ENCODE measurements at regions not wholly inside any gene's neighbourhood (a gene's known extent, or its start where the extent isn't known, plus 50 kb on each side); places are given as distances from the start of the nearest gene placed in this dataset.

- Histone ChIP-seq H3K27ac (no peak overlapping the region), H3K4me3 (no peak overlapping the region), H3K36me3 (no peaks in the 10 kb centered on the region), H3K27me3 (peaks cover 0 to 6% of the 10 kb centered on the region in 2 donors), H3K4me1 (no peaks in the 10 kb centered on the region), H3K9me3 (no peaks in the 10 kb centered on the region)
- DNase-seq: no peak
- intact Hi-C loops (cut with DNase I; ENCODE audit: low total_unique reads): no loop called here
- TF ChIP-seq, protein P1, sequence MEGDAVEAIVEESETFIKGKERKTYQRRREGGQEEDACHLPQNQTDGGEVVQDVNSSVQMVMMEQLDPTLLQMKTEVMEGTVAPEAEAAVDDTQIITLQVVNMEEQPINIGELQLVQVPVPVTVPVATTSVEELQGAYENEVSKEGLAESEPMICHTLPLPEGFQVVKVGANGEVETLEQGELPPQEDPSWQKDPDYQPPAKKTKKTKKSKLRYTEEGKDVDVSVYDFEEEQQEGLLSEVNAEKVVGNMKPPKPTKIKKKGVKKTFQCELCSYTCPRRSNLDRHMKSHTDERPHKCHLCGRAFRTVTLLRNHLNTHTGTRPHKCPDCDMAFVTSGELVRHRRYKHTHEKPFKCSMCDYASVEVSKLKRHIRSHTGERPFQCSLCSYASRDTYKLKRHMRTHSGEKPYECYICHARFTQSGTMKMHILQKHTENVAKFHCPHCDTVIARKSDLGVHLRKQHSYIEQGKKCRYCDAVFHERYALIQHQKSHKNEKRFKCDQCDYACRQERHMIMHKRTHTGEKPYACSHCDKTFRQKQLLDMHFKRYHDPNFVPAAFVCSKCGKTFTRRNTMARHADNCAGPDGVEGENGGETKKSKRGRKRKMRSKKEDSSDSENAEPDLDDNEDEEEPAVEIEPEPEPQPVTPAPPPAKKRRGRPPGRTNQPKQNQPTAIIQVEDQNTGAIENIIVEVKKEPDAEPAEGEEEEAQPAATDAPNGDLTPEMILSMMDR (IDR thresholded peaks at IDR 0.05): no peak
Measured at GRCh38 chr2:234374150-234374508, 122.8 kb downstream of the ARL4C start.

DNA sequence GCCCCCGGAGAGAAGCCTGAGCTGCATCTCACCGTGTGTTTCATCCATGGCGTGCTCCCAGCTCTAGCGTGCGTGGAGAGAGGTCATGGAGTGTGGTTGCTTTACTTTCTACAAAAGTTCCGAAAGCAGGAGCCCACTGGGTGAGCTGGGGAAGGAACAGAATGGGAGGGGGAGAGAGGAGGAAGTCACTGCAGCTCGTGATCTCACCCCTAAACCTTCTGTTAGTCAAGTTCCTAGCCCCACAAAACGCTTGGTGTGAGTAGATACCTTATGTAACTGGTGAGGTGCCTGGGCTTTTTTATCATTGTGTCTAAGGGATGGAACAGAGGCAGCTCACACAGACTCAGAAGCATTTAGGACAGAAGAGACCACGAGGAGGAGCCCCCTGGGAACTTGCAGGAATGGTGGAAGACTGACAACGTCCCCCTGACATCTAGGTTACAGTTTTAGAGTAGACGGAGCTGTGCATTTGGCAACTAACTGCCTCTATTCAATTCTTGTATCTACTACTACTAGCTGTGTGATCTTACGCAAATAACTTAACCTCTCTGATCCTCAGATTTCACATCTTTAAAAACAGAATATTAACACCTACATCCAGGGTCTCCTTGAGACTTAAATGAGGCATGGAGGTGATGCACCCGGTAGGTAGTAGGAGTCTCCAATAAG is 123.3 kb downstream of the ARL4C start:
- Histone ChIP-seq H3K27ac (no peak overlapping the region), H3K27me3 (peaks cover 0 to 6% of the 10 kb centered on the region in 2 donors), H3K9me3 (no peaks in the 10 kb centered on the region), H3K4me3 (no peak overlapping the region), H3K4me1 (no peaks in the 10 kb centered on the region), H3K36me3 (no peaks in the 10 kb centered on the region)
- TF ChIP-seq, protein P1 (IDR thresholded peaks at IDR 0.05): no peak
- intact Hi-C loops (cut with DNase I; ENCODE audit: low total_unique reads): no loop called here
- DNase-seq: no peak

DNA sequence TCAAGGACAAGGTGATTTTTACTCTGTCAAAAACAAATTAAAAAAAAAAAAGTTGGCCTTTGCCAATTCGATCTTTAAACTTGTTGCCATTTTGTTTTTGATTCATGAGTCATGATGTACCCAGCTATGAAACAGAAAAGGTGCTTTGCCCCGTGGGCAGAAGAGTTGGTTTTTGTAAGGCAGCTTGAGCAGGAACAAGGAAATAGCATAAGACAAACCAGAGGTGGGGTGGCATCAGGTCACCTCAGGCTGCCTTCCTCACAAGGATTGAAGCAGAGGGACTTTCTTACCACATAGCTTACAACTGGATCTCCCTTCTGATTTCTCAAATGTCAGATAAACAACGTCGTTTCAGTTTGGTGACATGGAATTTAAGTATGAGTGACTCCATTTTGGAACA is 123.8 kb downstream of the ARL4C start:
- H3K27me3 ChIP-seq: peaks cover 0 to 6% of the 10 kb centered on the region in 2 donors
- no peaks in the 10 kb centered on the region for H3K9me3 ChIP-seq
- H3K4me1 ChIP-seq: no peaks in the 10 kb centered on the region
- no peak overlapping the region for H3K4me3 ChIP-seq
- no peak for DNase-seq
- no peak overlapping the region for H3K27ac ChIP-seq
- TF ChIP-seq, protein P1 (IDR thresholded peaks at IDR 0.05): no peak
- H3K36me3 ChIP-seq: no peaks in the 10 kb centered on the region
- intact Hi-C loops (cut with DNase I; ENCODE audit: low total_unique reads): no loop called here

- TF ChIP-seq, protein P1 (IDR thresholded peaks at IDR 0.05): no peak
- intact Hi-C loops (cut with DNase I; ENCODE audit: low total_unique reads): no loop called here
- DNase-seq: no peak
- H3K27me3 ChIP-seq: peaks cover 0 to 6% of the 10 kb centered on the region in 2 donors
- H3K9me3 ChIP-seq: no peaks in the 10 kb centered on the region
- H3K4me1 ChIP-seq: peaks cover 0 to 4% (median 0%) of the 10 kb centered on the region in 4 donors
- H3K27ac ChIP-seq: no peak overlapping the region
- H3K4me3 ChIP-seq: no peak overlapping the region
- no peaks in the 10 kb centered on the region for H3K36me3 ChIP-seq
Measured at GRCh38 chr2:234372506-234372905, 124.4 kb downstream of the ARL4C start.

DNA sequence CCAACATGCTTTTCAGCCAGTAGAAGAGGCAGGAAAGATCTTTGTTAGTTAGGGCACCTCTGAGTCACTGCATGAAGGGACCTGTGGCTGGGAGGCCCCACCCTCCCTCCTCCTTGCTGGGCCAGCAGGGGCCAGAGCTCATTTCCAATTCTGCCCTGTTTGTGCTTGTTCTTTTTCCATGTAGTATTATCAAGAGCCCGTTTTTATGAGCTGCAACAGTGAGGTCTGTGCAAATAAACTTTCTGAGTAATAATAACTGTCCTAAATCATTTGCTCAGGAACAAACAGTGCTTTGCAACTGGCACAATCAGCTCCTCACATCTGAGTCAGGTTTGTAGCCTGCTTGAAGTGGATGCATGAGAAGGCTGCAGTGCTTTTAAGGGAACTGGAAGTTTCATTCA is 128.0 kb downstream of the ARL4C start:
- Histone ChIP-seq H3K4me1 (peaks cover 0 to 7% (median 0%) of the 10 kb centered on the region in 4 donors), H3K27ac (no peak overlapping the region)
- peak in 1 of 2 donors; percentile 67 for DNase-seq

More for the DNA sequence above, 128.0 kb downstream of the ARL4C start:
- H3K36me3 ChIP-seq: no peaks in the 10 kb centered on the region
- intact Hi-C loops (cut with DNase I; ENCODE audit: low total_unique reads): no loop called here
- no peaks in the 10 kb centered on the region for H3K9me3 ChIP-seq
- TF ChIP-seq, protein P1 (IDR thresholded peaks at IDR 0.05): no peak
- peaks cover 0 to 5% of the 10 kb centered on the region in 2 donors for H3K27me3 ChIP-seq
- no peak overlapping the region for H3K4me3 ChIP-seq

Data from tibial artery (tissue), 4 donors.